ENCODE measurements at regions not wholly inside any gene's neighbourhood (a gene's known extent, or its start where the extent isn't known, plus 50 kb on each side); places are given as distances from the start of the nearest gene placed in this dataset.

GRCh38 chr4:123880631-123881030, 484.0 kb downstream of the SPRY1 start:
- TF ChIP-seq, protein P1, sequence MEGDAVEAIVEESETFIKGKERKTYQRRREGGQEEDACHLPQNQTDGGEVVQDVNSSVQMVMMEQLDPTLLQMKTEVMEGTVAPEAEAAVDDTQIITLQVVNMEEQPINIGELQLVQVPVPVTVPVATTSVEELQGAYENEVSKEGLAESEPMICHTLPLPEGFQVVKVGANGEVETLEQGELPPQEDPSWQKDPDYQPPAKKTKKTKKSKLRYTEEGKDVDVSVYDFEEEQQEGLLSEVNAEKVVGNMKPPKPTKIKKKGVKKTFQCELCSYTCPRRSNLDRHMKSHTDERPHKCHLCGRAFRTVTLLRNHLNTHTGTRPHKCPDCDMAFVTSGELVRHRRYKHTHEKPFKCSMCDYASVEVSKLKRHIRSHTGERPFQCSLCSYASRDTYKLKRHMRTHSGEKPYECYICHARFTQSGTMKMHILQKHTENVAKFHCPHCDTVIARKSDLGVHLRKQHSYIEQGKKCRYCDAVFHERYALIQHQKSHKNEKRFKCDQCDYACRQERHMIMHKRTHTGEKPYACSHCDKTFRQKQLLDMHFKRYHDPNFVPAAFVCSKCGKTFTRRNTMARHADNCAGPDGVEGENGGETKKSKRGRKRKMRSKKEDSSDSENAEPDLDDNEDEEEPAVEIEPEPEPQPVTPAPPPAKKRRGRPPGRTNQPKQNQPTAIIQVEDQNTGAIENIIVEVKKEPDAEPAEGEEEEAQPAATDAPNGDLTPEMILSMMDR (IDR thresholded peaks at IDR 0.05) = no peak
- no peak for TF ChIP-seq POLR2A (IDR thresholded peaks at IDR 0.05)
